NT2/D1 (cell line): ENCODE measurements at regions not wholly inside any gene's neighbourhood (a gene's known extent, or its start where the extent isn't known, plus 50 kb on each side); places are given as distances from the start of the nearest gene placed in this dataset.
A peak's percentile ranks its signal among the peaks of the same experiment; 100 is the strongest.

ENCODE experiments used
- DNase-seq: peaks from one replicate; pipeline ENCODE4 v3.0.0-alpha.2; 2011; ENCODE audit warnings: low read depth, low spot score
- H3K27me3 ChIP-seq: 2 replicates; pipeline ENCODE4 v1.6.0; 2011; ENCODE audit warnings: mild to moderate bottlenecking; ENCODE audit not compliant: insufficient read length, insufficient read depth
- H3K36me3 ChIP-seq: 2 replicates; pipeline ENCODE4 v1.6.1; 2011; ENCODE audit warnings: mild to moderate bottlenecking, low read length, mixed read lengths; ENCODE audit not compliant: insufficient read depth, insufficient read length
- H3K4me1 ChIP-seq: 2 replicates; pipeline ENCODE4 v1.5.1; 2011; ENCODE audit not compliant: insufficient read depth, insufficient read length
- H3K4me3 ChIP-seq: 2 replicates; pipeline ENCODE4 v1.5.1; 2011; ENCODE audit warnings: low read depth; ENCODE audit not compliant: insufficient read length
- H3K9ac ChIP-seq: 2 replicates; pipeline ENCODE4 v1.6.0; 2011; ENCODE audit warnings: low read depth; ENCODE audit not compliant: insufficient read length
- H3K9me3 ChIP-seq: 2 replicates; pipeline ENCODE4 v1.5.1; 2011; ENCODE audit warnings: mild to moderate bottlenecking, low read length; ENCODE audit not compliant: insufficient read depth
- SUZ12 ChIP-seq: IDR thresholded peaks from 2 replicates; pipeline ENCODE4 v1.6.1; 2011; ENCODE audit not compliant: insufficient read length, insufficient read depth; ENCODE audit errors: extremely low read depth
- YY1 ChIP-seq: IDR thresholded peaks from 2 replicates; pipeline ENCODE4 v1.6.1; 2011; ENCODE audit not compliant: insufficient read length, insufficient read depth
- ZNF274 ChIP-seq: IDR thresholded peaks from 2 replicates; pipeline ENCODE4 v1.6.1; 2011; ENCODE audit warnings: mild to moderate bottlenecking, low read depth, low read length

DNA sequence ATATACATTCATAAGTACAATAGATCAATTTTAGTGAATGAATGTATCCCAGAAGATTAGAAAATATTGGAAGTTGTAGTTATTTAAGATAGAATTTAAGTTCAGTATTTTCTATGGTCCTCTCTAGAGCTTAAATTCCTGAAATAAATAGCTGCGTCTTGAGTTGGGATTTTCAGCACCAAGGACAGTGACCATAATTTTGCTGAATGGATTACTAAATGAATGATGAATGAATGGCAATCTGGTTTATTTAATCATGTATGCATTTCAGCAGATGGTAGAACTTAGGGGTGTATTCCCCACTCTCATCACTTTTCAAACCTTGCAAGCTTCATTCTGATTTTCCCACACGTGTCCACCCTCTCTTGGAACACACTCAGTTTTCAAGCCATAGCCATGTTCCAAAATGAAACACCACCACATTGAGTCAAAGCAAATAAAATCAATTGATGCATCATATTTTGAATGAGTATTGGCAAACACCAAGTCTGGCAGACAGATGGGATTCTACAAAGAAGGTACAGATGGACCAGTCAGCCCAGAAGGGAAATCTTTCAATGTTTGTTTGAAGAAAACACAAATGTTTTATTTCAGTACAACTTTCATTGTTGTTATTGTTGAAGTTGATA is 362.2 kb upstream of the NXPH2 start:
- H3K4me1 ChIP-seq = no peaks in the 10 kb centered on the region
- H3K36me3 ChIP-seq = no peaks in the 10 kb centered on the region
- H3K4me3 ChIP-seq = no peak overlapping the region
- no peaks in the 10 kb centered on the region for H3K27me3 ChIP-seq
- DNase-seq = peak; percentile 11
- TF ChIP-seq SUZ12 (no peak), ZNF274 (no peak), YY1 (no peak)
- no peak overlapping the region for H3K9ac ChIP-seq
- no peaks in the 10 kb centered on the region for H3K9me3 ChIP-seq

DNA sequence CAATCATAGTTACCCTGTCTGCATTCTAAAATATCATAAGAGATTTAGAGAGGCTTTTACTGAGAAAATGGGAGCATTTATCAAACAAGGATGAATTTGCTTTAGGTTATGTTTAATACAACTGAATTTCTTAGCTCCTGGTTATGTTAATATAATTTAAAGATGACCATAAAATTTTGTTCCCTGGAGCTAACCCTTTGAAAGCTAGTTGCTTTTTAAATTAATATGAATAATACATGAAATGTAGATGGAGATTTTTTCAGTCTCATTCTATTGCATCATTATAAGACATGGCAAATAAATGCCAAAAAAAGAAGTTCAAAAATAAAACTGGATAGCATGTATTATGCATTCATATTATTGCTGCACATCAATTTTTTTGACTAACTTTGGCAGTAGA is 344.1 kb upstream of the NXPH2 start:
- Histone ChIP-seq H3K27me3 (no peaks in the 10 kb centered on the region), H3K4me1 (no peaks in the 10 kb centered on the region), H3K4me3 (no peak overlapping the region), H3K9ac (no peak overlapping the region), H3K36me3 (no peaks in the 10 kb centered on the region), H3K9me3 (no peaks in the 10 kb centered on the region)
- DNase-seq = no peak
- TF ChIP-seq SUZ12 (no peak), ZNF274 (no peak), YY1 (no peak)

- Histone ChIP-seq H3K4me3 (no peak overlapping the region), H3K36me3 (no peaks in the 10 kb centered on the region), H3K27me3 (no peaks in the 10 kb centered on the region), H3K4me1 (no peaks in the 10 kb centered on the region), H3K9me3 (no peaks in the 10 kb centered on the region), H3K9ac (no peak overlapping the region)
- TF ChIP-seq ZNF274 = no peak
- TF ChIP-seq SUZ12 = no peak
- TF ChIP-seq YY1 = no peak
- DNase-seq = no peak
Measured at GRCh38 chr2:139123795-139124194, 343.6 kb upstream of the NXPH2 start.

- peak; percentile 8 for DNase-seq
- no peak overlapping the region for H3K9ac ChIP-seq
- no peaks in the 10 kb centered on the region for H3K4me1 ChIP-seq
- no peaks in the 10 kb centered on the region for H3K36me3 ChIP-seq
- H3K4me3 ChIP-seq = no peak overlapping the region
- TF ChIP-seq YY1 (no peak), SUZ12 (no peak), ZNF274 (no peak)
- H3K9me3 ChIP-seq = no peaks in the 10 kb centered on the region
- no peaks in the 10 kb centered on the region for H3K27me3 ChIP-seq
Measured at GRCh38 chr2:139122711-139123158, 342.5 kb upstream of the NXPH2 start.

DNA sequence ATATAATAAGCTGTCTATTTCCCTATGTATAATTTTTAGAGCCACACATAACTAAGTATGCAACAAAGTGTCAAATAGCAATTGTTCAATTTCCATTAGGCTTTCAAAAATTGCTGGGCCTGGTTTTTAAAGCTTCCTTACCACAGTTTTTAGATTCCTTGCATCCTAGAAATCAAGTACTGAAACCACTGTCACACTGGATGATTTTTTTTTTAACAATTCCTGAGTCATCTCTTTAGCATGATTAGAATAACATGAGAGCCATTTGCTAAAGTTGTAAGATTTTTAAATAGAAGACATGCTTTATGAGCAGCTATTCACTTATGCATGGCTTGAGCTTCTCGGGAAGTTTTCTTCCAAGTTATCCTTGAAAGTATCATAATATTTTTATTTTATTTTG is 319.5 kb upstream of the NXPH2 start:
- no peak overlapping the region for H3K9ac ChIP-seq
- no peak for DNase-seq
- TF ChIP-seq ZNF274 (no peak), SUZ12 (no peak), YY1 (no peak)

DNA sequence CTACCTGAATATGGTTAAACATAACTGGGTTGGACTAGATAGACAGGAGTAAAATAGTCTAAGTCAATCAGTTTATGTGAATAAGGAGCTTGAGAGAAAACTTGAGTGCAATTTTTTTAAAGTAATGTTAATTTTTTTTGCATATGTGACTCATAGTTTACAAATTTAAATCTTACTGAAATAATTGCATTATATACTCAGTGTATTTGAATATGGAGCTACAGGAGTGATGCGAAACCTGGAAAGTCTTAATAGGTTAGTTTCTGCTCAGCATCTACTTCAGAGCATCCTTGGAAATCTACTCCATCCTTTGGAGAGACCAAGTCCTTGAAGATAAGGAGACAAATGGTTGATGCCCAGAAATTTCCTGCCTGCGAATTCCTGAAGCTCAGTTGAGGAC is 318.8 kb upstream of the NXPH2 start:
- TF ChIP-seq ZNF274 (no peak), YY1 (no peak), SUZ12 (no peak)
- H3K27me3 ChIP-seq = no peaks in the 10 kb centered on the region
- DNase-seq = peak; percentile 8

More for the DNA sequence above, 319.5 kb upstream of the NXPH2 start:
- Histone ChIP-seq H3K4me1 (no peaks in the 10 kb centered on the region), H3K9me3 (no peaks in the 10 kb centered on the region), H3K4me3 (no peak overlapping the region), H3K27me3 (no peaks in the 10 kb centered on the region), H3K36me3 (no peaks in the 10 kb centered on the region)

GRCh38 chr2:139083121-139083520 is 302.9 kb upstream of the NXPH2 start:
- no peak for TF ChIP-seq SUZ12
- TF ChIP-seq YY1 = no peak
- no peak for TF ChIP-seq ZNF274
- no peak for DNase-seq
- Histone ChIP-seq H3K9ac (no peak overlapping the region), H3K36me3 (no peaks in the 10 kb centered on the region), H3K27me3 (no peaks in the 10 kb centered on the region), H3K4me1 (no peaks in the 10 kb centered on the region), H3K4me3 (no peak overlapping the region), H3K9me3 (no peaks in the 10 kb centered on the region)

More for the DNA sequence above, 318.8 kb upstream of the NXPH2 start:
- Histone ChIP-seq H3K4me3 (no peak overlapping the region), H3K4me1 (no peaks in the 10 kb centered on the region), H3K9ac (no peak overlapping the region), H3K36me3 (no peaks in the 10 kb centered on the region), H3K9me3 (no peaks in the 10 kb centered on the region)

GRCh38 chr2:139080244-139080643 is 300.1 kb upstream of the NXPH2 start:
- H3K27me3 ChIP-seq = no peaks in the 10 kb centered on the region
- TF ChIP-seq ZNF274 (no peak), YY1 (no peak), SUZ12 (no peak)
- H3K9ac ChIP-seq = no peak overlapping the region
- no peaks in the 10 kb centered on the region for H3K9me3 ChIP-seq
- H3K4me1 ChIP-seq = no peaks in the 10 kb centered on the region
- no peak overlapping the region for H3K4me3 ChIP-seq
- no peak for DNase-seq
- H3K36me3 ChIP-seq = no peaks in the 10 kb centered on the region
